Esophagus muscularis mucosa (tissue), 4 donors: ENCODE measurements at regions not wholly inside any gene's neighbourhood (a gene's known extent, or its start where the extent isn't known, plus 50 kb on each side); places are given as distances from the start of the nearest gene placed in this dataset.

Experiments
- EP300 ChIP-seq: sonication (generic); formaldehyde crosslinking; IDR thresholded peaks from one replicate; pipeline ENCODE4 v1.6.1; 2017; ENCODE audit warnings: antibody characterized with exemption
- POLR2A ChIP-seq: fragments of 450-650 bp; IDR thresholded peaks from one replicate; pipeline ENCODE4 v1.6.1; 2017; ENCODE audit warnings: antibody characterized with exemption, moderate library complexity, mild to moderate bottlenecking, low read depth
- POLR2AphosphoS5 ChIP-seq, 2 donors: sonication (generic); formaldehyde crosslinking; IDR thresholded peaks; one replicate each; pipeline ENCODE4 v1.6.1; 2017; ENCODE audit warnings: antibody characterized with exemption in 2 of 2
- TF ChIP-seq, protein P1 (sequence below), 3 experiments: fragments of 200-600 bp in 2 of 3; fragments of 450-650 bp in 1 of 3; sonication (generic) in 2 of 3; IDR thresholded peaks; one replicate each; pipeline ENCODE4 v1.5.1; 2017 to 2019; ENCODE audit warnings: antibody characterized with exemption in 3 of 3, mild to moderate bottlenecking in 2 of 3, moderate library complexity in 1 of 3

DNA sequence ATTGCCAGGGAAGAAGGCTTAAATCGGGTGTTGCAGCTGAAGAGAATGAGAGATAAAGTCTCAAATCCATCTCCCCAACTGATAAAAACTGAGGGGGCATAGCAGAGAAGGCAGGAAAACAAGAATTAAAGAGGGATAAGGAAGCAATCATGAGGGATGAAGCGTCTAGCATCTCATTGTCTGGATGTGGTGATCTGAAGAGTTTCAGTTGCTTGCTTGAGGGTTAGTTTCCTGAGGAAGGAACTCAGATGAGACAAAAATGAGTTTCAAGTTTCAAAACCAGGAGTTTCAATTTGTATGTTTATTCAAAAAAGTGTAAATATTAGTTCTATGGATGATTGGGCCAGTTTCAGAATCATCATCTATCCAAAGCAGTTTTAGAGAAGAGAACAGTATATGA is 496.9 kb downstream of the RAB28 start:
- TF ChIP-seq POLR2A (no peak), POLR2AphosphoS5 (IDR thresholded peaks at IDR 0.05) (no peak), EP300 (no peak)
- TF ChIP-seq, protein P1, sequence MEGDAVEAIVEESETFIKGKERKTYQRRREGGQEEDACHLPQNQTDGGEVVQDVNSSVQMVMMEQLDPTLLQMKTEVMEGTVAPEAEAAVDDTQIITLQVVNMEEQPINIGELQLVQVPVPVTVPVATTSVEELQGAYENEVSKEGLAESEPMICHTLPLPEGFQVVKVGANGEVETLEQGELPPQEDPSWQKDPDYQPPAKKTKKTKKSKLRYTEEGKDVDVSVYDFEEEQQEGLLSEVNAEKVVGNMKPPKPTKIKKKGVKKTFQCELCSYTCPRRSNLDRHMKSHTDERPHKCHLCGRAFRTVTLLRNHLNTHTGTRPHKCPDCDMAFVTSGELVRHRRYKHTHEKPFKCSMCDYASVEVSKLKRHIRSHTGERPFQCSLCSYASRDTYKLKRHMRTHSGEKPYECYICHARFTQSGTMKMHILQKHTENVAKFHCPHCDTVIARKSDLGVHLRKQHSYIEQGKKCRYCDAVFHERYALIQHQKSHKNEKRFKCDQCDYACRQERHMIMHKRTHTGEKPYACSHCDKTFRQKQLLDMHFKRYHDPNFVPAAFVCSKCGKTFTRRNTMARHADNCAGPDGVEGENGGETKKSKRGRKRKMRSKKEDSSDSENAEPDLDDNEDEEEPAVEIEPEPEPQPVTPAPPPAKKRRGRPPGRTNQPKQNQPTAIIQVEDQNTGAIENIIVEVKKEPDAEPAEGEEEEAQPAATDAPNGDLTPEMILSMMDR (IDR thresholded peaks at IDR 0.05): no peak
